ENCODE measurements at regions not wholly inside any gene's neighbourhood (a gene's known extent, or its start where the extent isn't known, plus 50 kb on each side); places are given as distances from the start of the nearest gene placed in this dataset.

DNA sequence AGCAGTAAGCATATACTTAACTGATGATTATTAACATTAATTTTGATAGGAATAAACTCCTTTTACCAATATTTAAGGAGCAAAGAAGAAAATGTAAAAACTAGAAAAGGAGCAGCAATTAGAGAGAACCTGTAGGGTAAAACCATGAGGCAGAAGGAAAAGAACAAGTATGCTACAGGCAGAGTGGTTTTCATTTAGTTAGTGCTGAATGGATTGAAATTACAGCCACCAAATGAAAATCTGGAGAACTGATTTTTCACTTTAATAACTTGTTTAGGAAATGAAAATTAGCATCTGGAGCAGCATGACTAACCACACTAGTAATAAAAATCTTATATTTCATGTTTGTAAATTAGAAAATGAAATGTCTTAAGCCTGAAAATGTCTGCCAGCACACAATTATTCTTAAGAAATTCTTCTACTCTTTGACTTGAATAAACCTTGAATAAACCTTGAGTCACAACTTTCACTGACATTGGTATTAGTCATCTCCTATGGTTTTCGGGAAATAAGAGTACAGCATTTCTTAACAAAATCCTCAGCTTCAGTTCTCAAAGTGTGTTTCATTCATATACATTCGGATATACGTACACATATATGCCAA is 1504.9 kb upstream of the C9orf72 start:
- TF ChIP-seq, protein P1, sequence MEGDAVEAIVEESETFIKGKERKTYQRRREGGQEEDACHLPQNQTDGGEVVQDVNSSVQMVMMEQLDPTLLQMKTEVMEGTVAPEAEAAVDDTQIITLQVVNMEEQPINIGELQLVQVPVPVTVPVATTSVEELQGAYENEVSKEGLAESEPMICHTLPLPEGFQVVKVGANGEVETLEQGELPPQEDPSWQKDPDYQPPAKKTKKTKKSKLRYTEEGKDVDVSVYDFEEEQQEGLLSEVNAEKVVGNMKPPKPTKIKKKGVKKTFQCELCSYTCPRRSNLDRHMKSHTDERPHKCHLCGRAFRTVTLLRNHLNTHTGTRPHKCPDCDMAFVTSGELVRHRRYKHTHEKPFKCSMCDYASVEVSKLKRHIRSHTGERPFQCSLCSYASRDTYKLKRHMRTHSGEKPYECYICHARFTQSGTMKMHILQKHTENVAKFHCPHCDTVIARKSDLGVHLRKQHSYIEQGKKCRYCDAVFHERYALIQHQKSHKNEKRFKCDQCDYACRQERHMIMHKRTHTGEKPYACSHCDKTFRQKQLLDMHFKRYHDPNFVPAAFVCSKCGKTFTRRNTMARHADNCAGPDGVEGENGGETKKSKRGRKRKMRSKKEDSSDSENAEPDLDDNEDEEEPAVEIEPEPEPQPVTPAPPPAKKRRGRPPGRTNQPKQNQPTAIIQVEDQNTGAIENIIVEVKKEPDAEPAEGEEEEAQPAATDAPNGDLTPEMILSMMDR (conservative IDR thresholded peaks at IDR 0.05; ENCODE audit: low read depth, low read length): no peak
- TF ChIP-seq RCOR1 (IDR thresholded peaks at IDR 0.05; ENCODE audit: insufficient replicate concordance, low read length) (no peak), POLR2A (IDR thresholded peaks at IDR 0.05; ENCODE audit: low read depth, low read length) (no peak), BHLHE40 (IDR thresholded peaks at IDR 0.05; ENCODE audit: low read depth, low read length) (no peak), CEBPB (IDR thresholded peaks at IDR 0.05; ENCODE audit: low read depth, low read length) (no peak), RFX5 (IDR thresholded peaks at IDR 0.05; ENCODE audit: low read depth, low read length) (no peak)
